ENCODE measurements at regions not wholly inside any gene's neighbourhood (a gene's known extent, or its start where the extent isn't known, plus 50 kb on each side); places are given as distances from the start of the nearest gene placed in this dataset.

GRCh38 chr2:173500953-173501352, 146.3 kb downstream of the CDCA7 start:
- TF ChIP-seq CTCF (IDR thresholded peaks at IDR 0.05; ENCODE audit: insufficient read depth, low read length, poor library complexity, severe bottlenecking) = no peak
- H3K36me3 ChIP-seq (ENCODE audit: control insufficient read depth, insufficient read depth, low read length) = no peaks in the 10 kb centered on the region
- H3K27me3 ChIP-seq (ENCODE audit: control insufficient read depth, insufficient read depth, low read length) = no peaks in the 10 kb centered on the region
- DNase-seq (ENCODE audit: low read depth) = no peak
- no peak overlapping the region for H3K4me3 ChIP-seq (ENCODE audit: low read depth, low read length)

GRCh38 chr2:173502296-173502695, 147.6 kb downstream of the CDCA7 start:
- TF ChIP-seq CTCF (IDR thresholded peaks at IDR 0.05; ENCODE audit: insufficient read depth, low read length, poor library complexity, severe bottlenecking) = no peak
- Histone ChIP-seq H3K4me3 (ENCODE audit: low read depth, low read length) (no peak overlapping the region), H3K27me3 (ENCODE audit: control insufficient read depth, insufficient read depth, low read length) (no peaks in the 10 kb centered on the region), H3K36me3 (ENCODE audit: control insufficient read depth, insufficient read depth, low read length) (no peaks in the 10 kb centered on the region)
- no peak for DNase-seq (ENCODE audit: low read depth)

- H3K36me3 ChIP-seq (ENCODE audit: control insufficient read depth, insufficient read depth, low read length) = no peaks in the 10 kb centered on the region
- no peak overlapping the region for H3K4me3 ChIP-seq (ENCODE audit: low read depth, low read length)
- no peaks in the 10 kb centered on the region for H3K27me3 ChIP-seq (ENCODE audit: control insufficient read depth, insufficient read depth, low read length)
- DNase-seq (ENCODE audit: low read depth) = no peak
- TF ChIP-seq CTCF (IDR thresholded peaks at IDR 0.05; ENCODE audit: insufficient read depth, low read length, poor library complexity, severe bottlenecking) = no peak
Measured at GRCh38 chr2:173511357-173511756, 156.7 kb downstream of the CDCA7 start.

GRCh38 chr2:173511942-173512341, 157.3 kb downstream of the CDCA7 start:
- Histone ChIP-seq H3K36me3 (ENCODE audit: control insufficient read depth, insufficient read depth, low read length) (no peaks in the 10 kb centered on the region), H3K27me3 (ENCODE audit: control insufficient read depth, insufficient read depth, low read length) (no peaks in the 10 kb centered on the region), H3K4me3 (ENCODE audit: low read depth, low read length) (no peak overlapping the region)
- no peak for DNase-seq (ENCODE audit: low read depth)
- TF ChIP-seq CTCF (IDR thresholded peaks at IDR 0.05; ENCODE audit: insufficient read depth, low read length, poor library complexity, severe bottlenecking) = no peak

GRCh38 chr2:173513107-173513727, 158.5 kb downstream of the CDCA7 start:
- no peak overlapping the region for H3K4me3 ChIP-seq (ENCODE audit: low read depth, low read length)
- TF ChIP-seq CTCF (IDR thresholded peaks at IDR 0.05; ENCODE audit: insufficient read depth, low read length, poor library complexity, severe bottlenecking) = no peak
- no peaks in the 10 kb centered on the region for H3K36me3 ChIP-seq (ENCODE audit: control insufficient read depth, insufficient read depth, low read length)
- no peaks in the 10 kb centered on the region for H3K27me3 ChIP-seq (ENCODE audit: control insufficient read depth, insufficient read depth, low read length)
- no peak for DNase-seq (ENCODE audit: low read depth)

- Histone ChIP-seq H3K36me3 (ENCODE audit: control insufficient read depth, insufficient read depth, low read length) (no peaks in the 10 kb centered on the region), H3K4me3 (ENCODE audit: low read depth, low read length) (no peak overlapping the region), H3K27me3 (ENCODE audit: control insufficient read depth, insufficient read depth, low read length) (no peaks in the 10 kb centered on the region)
- no peak for DNase-seq (ENCODE audit: low read depth)
- TF ChIP-seq CTCF (IDR thresholded peaks at IDR 0.05; ENCODE audit: insufficient read depth, low read length, poor library complexity, severe bottlenecking) = no peak
Measured at GRCh38 chr2:173520918-173521317, 166.2 kb downstream of the CDCA7 start.
